ENCODE measurements at regions not wholly inside any gene's neighbourhood (a gene's known extent, or its start where the extent isn't known, plus 50 kb on each side); places are given as distances from the start of the nearest gene placed in this dataset.

GRCh38 chr13:99041788-99042187 is 63.9 kb upstream of the DOCK9 start:
- H3K79me2 ChIP-seq (ENCODE audit: insufficient read depth, low read length), result no peaks in the 10 kb centered on the region
- no peak for DNase-seq
- no peak overlapping the region for H3K4me2 ChIP-seq (ENCODE audit: insufficient read depth, low read length)
- no peak overlapping the region for H2AFZ ChIP-seq (ENCODE audit: low read depth, low read length)
- TF ChIP-seq CTCF (IDR thresholded peaks at IDR 0.05; ENCODE audit: borderline replicate concordance, extremely low read depth, low read length, poor library complexity, severe bottlenecking), result no peak
- TF ChIP-seq EZH2 (IDR thresholded peaks at IDR 0.05; ENCODE audit: borderline replicate concordance, low read depth, low read length, severe bottlenecking), result no peak
- no peak overlapping the region for H3K4me3 ChIP-seq (ENCODE audit: low read depth in 1 of 2, low read length in 2 of 2)
- no peak overlapping the region for H3K9ac ChIP-seq (ENCODE audit: low read depth, low read length)
- peaks cover 27% of the 10 kb centered on the region for H3K4me1 ChIP-seq (ENCODE audit: insufficient read depth, low read length)
- no peaks in the 10 kb centered on the region for H3K36me3 ChIP-seq (ENCODE audit: insufficient read depth, low read length)
- no peaks in the 10 kb centered on the region for H3K9me3 ChIP-seq (ENCODE audit: insufficient read depth, low read length, severe bottlenecking)
- ATAC-seq (ENCODE audit: insufficient read depth, low read depth), result no peak
- H3K27me3 ChIP-seq (ENCODE audit: insufficient read depth, low read length, poor library complexity), result no peaks in the 10 kb centered on the region
- peaks cover 13% of the 10 kb centered on the region; the same call in 1 of the 2 replicates for H4K20me1 ChIP-seq (ENCODE audit: insufficient read depth, low read length)
- H3K27ac ChIP-seq (ENCODE audit: low read length), result no peak overlapping the region

- TF ChIP-seq EZH2 (IDR thresholded peaks at IDR 0.05; ENCODE audit: borderline replicate concordance, low read depth, low read length, severe bottlenecking) (no peak), CTCF (IDR thresholded peaks at IDR 0.05; ENCODE audit: borderline replicate concordance, extremely low read depth, low read length, poor library complexity, severe bottlenecking) (no peak)
- Histone ChIP-seq H3K27ac (ENCODE audit: low read length) (no peak overlapping the region), H3K9ac (ENCODE audit: low read depth, low read length) (no peak overlapping the region), H4K20me1 (ENCODE audit: insufficient read depth, low read length) (peaks cover 13% of the 10 kb centered on the region; the same call in 1 of the 2 replicates), H3K4me1 (ENCODE audit: insufficient read depth, low read length) (peaks cover 36% of the 10 kb centered on the region), H3K9me3 (ENCODE audit: insufficient read depth, low read length, severe bottlenecking) (no peaks in the 10 kb centered on the region), H2AFZ (ENCODE audit: low read depth, low read length) (no peak overlapping the region), H3K4me3 (ENCODE audit: low read depth in 1 of 2, low read length in 2 of 2) (no peak overlapping the region), H3K79me2 (ENCODE audit: insufficient read depth, low read length) (no peaks in the 10 kb centered on the region), H3K36me3 (ENCODE audit: insufficient read depth, low read length) (no peaks in the 10 kb centered on the region), H3K4me2 (ENCODE audit: insufficient read depth, low read length) (no peak overlapping the region), H3K27me3 (ENCODE audit: insufficient read depth, low read length, poor library complexity) (no peaks in the 10 kb centered on the region)
- ATAC-seq (ENCODE audit: insufficient read depth, low read depth), result no peak
- no peak for DNase-seq
Observed at GRCh38 chr13:99042521-99043250, 64.8 kb upstream of the DOCK9 start.

- Histone ChIP-seq H3K4me1 (ENCODE audit: insufficient read depth, low read length) (peaks cover 38% of the 10 kb centered on the region), H3K4me2 (ENCODE audit: insufficient read depth, low read length) (no peak overlapping the region), H2AFZ (ENCODE audit: low read depth, low read length) (no peak overlapping the region), H3K79me2 (ENCODE audit: insufficient read depth, low read length) (no peaks in the 10 kb centered on the region), H3K9me3 (ENCODE audit: insufficient read depth, low read length, severe bottlenecking) (no peaks in the 10 kb centered on the region), H3K27me3 (ENCODE audit: insufficient read depth, low read length, poor library complexity) (no peaks in the 10 kb centered on the region), H4K20me1 (ENCODE audit: insufficient read depth, low read length) (peaks cover 13% of the 10 kb centered on the region; the same call in 1 of the 2 replicates), H3K27ac (ENCODE audit: low read length) (no peak overlapping the region), H3K4me3 (ENCODE audit: low read depth in 1 of 2, low read length in 2 of 2) (no peak overlapping the region), H3K9ac (ENCODE audit: low read depth, low read length) (no peak overlapping the region), H3K36me3 (ENCODE audit: insufficient read depth, low read length) (no peaks in the 10 kb centered on the region)
- TF ChIP-seq CTCF (IDR thresholded peaks at IDR 0.05; ENCODE audit: borderline replicate concordance, extremely low read depth, low read length, poor library complexity, severe bottlenecking) (no peak), EZH2 (IDR thresholded peaks at IDR 0.05; ENCODE audit: borderline replicate concordance, low read depth, low read length, severe bottlenecking) (no peak)
- DNase-seq (no peak), ATAC-seq (ENCODE audit: insufficient read depth, low read depth) (no peak)
Observed at GRCh38 chr13:99043831-99044231, 66.0 kb upstream of the DOCK9 start.
